ENCODE measurements at regions not wholly inside any gene's neighbourhood (a gene's known extent, or its start where the extent isn't known, plus 50 kb on each side); places are given as distances from the start of the nearest gene placed in this dataset.

GRCh38 chr5:122534829-122535228 is 222.8 kb downstream of the SNCAIP start:
- H3K79me2 ChIP-seq (ENCODE audit: low read length) = no peaks in the 10 kb centered on the region

GRCh38 chr5:122541388-122541787 is 229.4 kb downstream of the SNCAIP start:
- Histone ChIP-seq H3K4me2 (ENCODE audit: low read depth, low read length, poor library complexity, severe bottlenecking) (no peak overlapping the region), H4K20me1 (ENCODE audit: insufficient read depth, low read depth, low read length) (no peaks in the 10 kb centered on the region), H3K36me3 (ENCODE audit: insufficient read depth, low read length) (no peaks in the 10 kb centered on the region), H3K27me3 (ENCODE audit: low read length) (no peaks in the 10 kb centered on the region), H3K27ac (ENCODE audit: low read length) (no peak overlapping the region), H3K9me2 (replicated peaks; ENCODE audit: insufficient read depth, low read length) (no peaks in the 10 kb centered on the region), H3K4me3 (ENCODE audit: low read length) (no peak overlapping the region), H3K9ac (ENCODE audit: low read length) (no peak overlapping the region), H3K4me1 (ENCODE audit: low read length) (no peaks in the 10 kb centered on the region), H3K9me3 (ENCODE audit: low read length) (no peaks in the 10 kb centered on the region), H3K79me2 (ENCODE audit: low read length) (no peaks in the 10 kb centered on the region), H2AFZ (ENCODE audit: low read length) (no peak overlapping the region)
- DNase-seq = no peak

More at GRCh38 chr5:122534829-122535228, 222.8 kb downstream of the SNCAIP start:
- Histone ChIP-seq H2AFZ (ENCODE audit: low read length) (no peak overlapping the region), H3K27ac (ENCODE audit: low read length) (no peak overlapping the region), H3K4me1 (ENCODE audit: low read length) (no peaks in the 10 kb centered on the region), H3K36me3 (ENCODE audit: insufficient read depth, low read length) (no peaks in the 10 kb centered on the region), H3K9me2 (replicated peaks; ENCODE audit: insufficient read depth, low read length) (no peaks in the 10 kb centered on the region), H3K9me3 (ENCODE audit: low read length) (no peaks in the 10 kb centered on the region), H3K27me3 (ENCODE audit: low read length) (no peaks in the 10 kb centered on the region), H4K20me1 (ENCODE audit: insufficient read depth, low read depth, low read length) (no peaks in the 10 kb centered on the region), H3K4me3 (ENCODE audit: low read length) (no peak overlapping the region), H3K9ac (ENCODE audit: low read length) (no peak overlapping the region), H3K4me2 (ENCODE audit: low read depth, low read length, poor library complexity, severe bottlenecking) (no peak overlapping the region)
- DNase-seq = no peak

GRCh38 chr5:122545986-122546385 is 228.9 kb upstream of the SNX2 start:
- no peaks in the 10 kb centered on the region for H4K20me1 ChIP-seq (ENCODE audit: insufficient read depth, low read depth, low read length)
- no peaks in the 10 kb centered on the region for H3K79me2 ChIP-seq (ENCODE audit: low read length)
- no peak overlapping the region for H3K9ac ChIP-seq (ENCODE audit: low read length)
- 0 out of 2 replicates have a peak, but pooled peaks cover 4% of the 10 kb centered on the region for H3K9me3 ChIP-seq (ENCODE audit: low read length)
- no peak for DNase-seq
- no peaks in the 10 kb centered on the region for H3K27me3 ChIP-seq (ENCODE audit: low read length)
- H3K4me3 ChIP-seq (ENCODE audit: low read length) = no peak overlapping the region
- no peak overlapping the region for H2AFZ ChIP-seq (ENCODE audit: low read length)
- H3K4me2 ChIP-seq (ENCODE audit: low read depth, low read length, poor library complexity, severe bottlenecking) = no peak overlapping the region
- H3K4me1 ChIP-seq (ENCODE audit: low read length) = no peaks in the 10 kb centered on the region
- H3K9me2 ChIP-seq (replicated peaks; ENCODE audit: insufficient read depth, low read length) = 0 out of 2 replicates have a peak, but pooled peaks cover under 1% of the 10 kb centered on the region
- no peaks in the 10 kb centered on the region for H3K36me3 ChIP-seq (ENCODE audit: insufficient read depth, low read length)
- H3K27ac ChIP-seq (ENCODE audit: low read length) = no peak overlapping the region

GRCh38 chr5:122547219-122547618 is 227.7 kb upstream of the SNX2 start:
- Histone ChIP-seq H3K4me1 (ENCODE audit: low read length) (no peaks in the 10 kb centered on the region), H3K4me3 (ENCODE audit: low read length) (no peak overlapping the region)
- DNase-seq = no peak

GRCh38 chr5:122547669-122548068 is 227.2 kb upstream of the SNX2 start:
- Histone ChIP-seq H3K27me3 (ENCODE audit: low read length) (no peaks in the 10 kb centered on the region), H3K9me2 (replicated peaks; ENCODE audit: insufficient read depth, low read length) (0 out of 2 replicates have a peak, but pooled peaks cover 4% of the 10 kb centered on the region), H3K36me3 (ENCODE audit: insufficient read depth, low read length) (no peaks in the 10 kb centered on the region)

More at GRCh38 chr5:122547219-122547618, 227.7 kb upstream of the SNX2 start:
- Histone ChIP-seq H3K27ac (ENCODE audit: low read length) (no peak overlapping the region), H3K4me2 (ENCODE audit: low read depth, low read length, poor library complexity, severe bottlenecking) (no peak overlapping the region), H2AFZ (ENCODE audit: low read length) (no peak overlapping the region), H3K36me3 (ENCODE audit: insufficient read depth, low read length) (no peaks in the 10 kb centered on the region), H3K9me3 (ENCODE audit: low read length) (0 out of 2 replicates have a peak, but pooled peaks cover 4% of the 10 kb centered on the region), H3K9me2 (replicated peaks; ENCODE audit: insufficient read depth, low read length) (0 out of 2 replicates have a peak, but pooled peaks cover 4% of the 10 kb centered on the region), H3K9ac (ENCODE audit: low read length) (no peak overlapping the region), H4K20me1 (ENCODE audit: insufficient read depth, low read depth, low read length) (no peaks in the 10 kb centered on the region), H3K79me2 (ENCODE audit: low read length) (no peaks in the 10 kb centered on the region), H3K27me3 (ENCODE audit: low read length) (no peaks in the 10 kb centered on the region)

GRCh38 chr5:122559676-122560075 is 215.2 kb upstream of the SNX2 start:
- no peaks in the 10 kb centered on the region for H3K9me3 ChIP-seq (ENCODE audit: low read length)
- no peak overlapping the region for H3K4me2 ChIP-seq (ENCODE audit: low read depth, low read length, poor library complexity, severe bottlenecking)

More at GRCh38 chr5:122547669-122548068, 227.2 kb upstream of the SNX2 start:
- H2AFZ ChIP-seq (ENCODE audit: low read length) = no peak overlapping the region
- no peak for DNase-seq
- 0 out of 2 replicates have a peak, but pooled peaks cover 4% of the 10 kb centered on the region for H3K9me3 ChIP-seq (ENCODE audit: low read length)
- no peak overlapping the region for H3K9ac ChIP-seq (ENCODE audit: low read length)
- H3K4me2 ChIP-seq (ENCODE audit: low read depth, low read length, poor library complexity, severe bottlenecking) = no peak overlapping the region
- H3K4me1 ChIP-seq (ENCODE audit: low read length) = no peaks in the 10 kb centered on the region
- H3K4me3 ChIP-seq (ENCODE audit: low read length) = no peak overlapping the region
- H4K20me1 ChIP-seq (ENCODE audit: insufficient read depth, low read depth, low read length) = no peaks in the 10 kb centered on the region
- no peak overlapping the region for H3K27ac ChIP-seq (ENCODE audit: low read length)
- H3K79me2 ChIP-seq (ENCODE audit: low read length) = no peaks in the 10 kb centered on the region

GRCh38 chr5:122561209-122561608 is 213.7 kb upstream of the SNX2 start:
- H3K9me3 ChIP-seq (ENCODE audit: low read length) = no peaks in the 10 kb centered on the region
- H3K36me3 ChIP-seq (ENCODE audit: insufficient read depth, low read length) = no peaks in the 10 kb centered on the region
- no peaks in the 10 kb centered on the region for H3K9me2 ChIP-seq (replicated peaks; ENCODE audit: insufficient read depth, low read length)
- no peaks in the 10 kb centered on the region for H4K20me1 ChIP-seq (ENCODE audit: insufficient read depth, low read depth, low read length)
- H2AFZ ChIP-seq (ENCODE audit: low read length) = no peak overlapping the region
- no peaks in the 10 kb centered on the region for H3K79me2 ChIP-seq (ENCODE audit: low read length)
- no peak overlapping the region for H3K27ac ChIP-seq (ENCODE audit: low read length)
- H3K4me3 ChIP-seq (ENCODE audit: low read length) = no peak overlapping the region
- DNase-seq = no peak
- no peaks in the 10 kb centered on the region for H3K4me1 ChIP-seq (ENCODE audit: low read length)
- H3K27me3 ChIP-seq (ENCODE audit: low read length) = no peaks in the 10 kb centered on the region
- H3K4me2 ChIP-seq (ENCODE audit: low read depth, low read length, poor library complexity, severe bottlenecking) = no peak overlapping the region
- H3K9ac ChIP-seq (ENCODE audit: low read length) = no peak overlapping the region

More at GRCh38 chr5:122559676-122560075, 215.2 kb upstream of the SNX2 start:
- Histone ChIP-seq H3K4me1 (ENCODE audit: low read length) (no peaks in the 10 kb centered on the region), H3K9ac (ENCODE audit: low read length) (no peak overlapping the region), H3K27me3 (ENCODE audit: low read length) (no peaks in the 10 kb centered on the region), H4K20me1 (ENCODE audit: insufficient read depth, low read depth, low read length) (no peaks in the 10 kb centered on the region), H2AFZ (ENCODE audit: low read length) (no peak overlapping the region), H3K79me2 (ENCODE audit: low read length) (no peaks in the 10 kb centered on the region), H3K9me2 (replicated peaks; ENCODE audit: insufficient read depth, low read length) (no peaks in the 10 kb centered on the region), H3K27ac (ENCODE audit: low read length) (no peak overlapping the region), H3K4me3 (ENCODE audit: low read length) (no peak overlapping the region), H3K36me3 (ENCODE audit: insufficient read depth, low read length) (no peaks in the 10 kb centered on the region)
- DNase-seq = no peak

GRCh38 chr5:122565331-122565730 is 209.5 kb upstream of the SNX2 start:
- DNase-seq = no peak
- Histone ChIP-seq H3K9ac (ENCODE audit: low read length) (no peak overlapping the region), H3K79me2 (ENCODE audit: low read length) (no peaks in the 10 kb centered on the region), H3K4me2 (ENCODE audit: low read depth, low read length, poor library complexity, severe bottlenecking) (no peak overlapping the region), H3K4me1 (ENCODE audit: low read length) (no peaks in the 10 kb centered on the region), H3K9me3 (ENCODE audit: low read length) (no peaks in the 10 kb centered on the region), H3K9me2 (replicated peaks; ENCODE audit: insufficient read depth, low read length) (no peaks in the 10 kb centered on the region), H3K36me3 (ENCODE audit: insufficient read depth, low read length) (no peaks in the 10 kb centered on the region), H2AFZ (ENCODE audit: low read length) (no peak overlapping the region), H3K27ac (ENCODE audit: low read length) (no peak overlapping the region), H3K27me3 (ENCODE audit: low read length) (no peaks in the 10 kb centered on the region), H3K4me3 (ENCODE audit: low read length) (no peak overlapping the region), H4K20me1 (ENCODE audit: insufficient read depth, low read depth, low read length) (no peaks in the 10 kb centered on the region)
